H9 (cell line): ENCODE measurements at regions not wholly inside any gene's neighbourhood (a gene's known extent, or its start where the extent isn't known, plus 50 kb on each side); places are given as distances from the start of the nearest gene placed in this dataset.

Source experiments
- DNase-seq: peaks from one replicate; pipeline ENCODE4 v3.0.0-alpha.2; 2017
- H2AFZ ChIP-seq: one replicate; pipeline ENCODE4 v1.6.1; 2013; ENCODE audit warnings: mild to moderate bottlenecking, low read length, control low read depth, moderate library complexity
- H2AK5ac ChIP-seq: 2 replicates; pipeline ENCODE4 v1.6.1; 2013; ENCODE audit warnings: low read length, control low read depth, mixed read lengths; ENCODE audit not compliant: insufficient read length
- H2BK120ac ChIP-seq: one replicate; pipeline ENCODE4 v1.6.1; 2013; ENCODE audit warnings: low read depth, mild to moderate bottlenecking, low read length, control low read depth, inconsistent platforms; ENCODE audit not compliant: poor library complexity, severe bottlenecking
- H2BK12ac ChIP-seq: 2 replicates; pipeline ENCODE4 v1.6.1; 2013; ENCODE audit warnings: low read length, control low read depth, mixed read lengths, low read depth; ENCODE audit not compliant: insufficient read length
- H2BK15ac ChIP-seq: 2 replicates; pipeline ENCODE4 v1.6.1; 2013; ENCODE audit warnings: low read depth, low read length, control low read depth
- H2BK20ac ChIP-seq: one replicate; pipeline ENCODE4 v1.6.1; 2013; ENCODE audit warnings: low read depth, mild to moderate bottlenecking, low read length, control low read depth, inconsistent platforms; ENCODE audit not compliant: poor library complexity, severe bottlenecking
- H2BK5ac ChIP-seq: 2 replicates; pipeline ENCODE4 v1.6.1; 2013; ENCODE audit warnings: low read length, control low read depth, mixed read lengths; ENCODE audit not compliant: insufficient read length
- H3K14ac ChIP-seq: 2 replicates; pipeline ENCODE4 v1.6.1; 2013; ENCODE audit warnings: low read length, control low read depth; ENCODE audit not compliant: insufficient read depth
- H3K18ac ChIP-seq: 2 replicates; pipeline ENCODE4 v1.6.1; 2013; ENCODE audit warnings: low read depth, mild to moderate bottlenecking, mixed read lengths, low read length, control low read depth; ENCODE audit not compliant: insufficient read length
- H3K23ac ChIP-seq: 2 replicates; pipeline ENCODE4 v1.6.1; 2013; ENCODE audit warnings: low read length, control low read depth, mixed read lengths, low read depth; ENCODE audit not compliant: insufficient read length
- H3K23me2 ChIP-seq: 2 replicates; pipeline ENCODE4 v1.6.1; 2013; ENCODE audit warnings: low read depth, mild to moderate bottlenecking, mixed read lengths, low read length, control low read depth; ENCODE audit not compliant: insufficient read length, poor library complexity, severe bottlenecking
- H3K27ac ChIP-seq: 2 replicates; pipeline ENCODE4 v1.5.1; 2013; ENCODE audit warnings: low read length, control low read depth, mixed read lengths, low read depth; ENCODE audit not compliant: insufficient read length
- H3K27me3 ChIP-seq: 2 replicates; pipeline ENCODE4 v1.6.1; 2013; ENCODE audit warnings: low read length, control low read depth, inconsistent platforms; ENCODE audit not compliant: insufficient read depth
- H3K4ac ChIP-seq: 2 replicates; pipeline ENCODE4 v1.6.1; 2013; ENCODE audit warnings: low read depth, mild to moderate bottlenecking, control low read depth, inconsistent platforms, low read length, moderate library complexity
- H3K4me1 ChIP-seq: 2 replicates; pipeline ENCODE4 v1.6.1; 2013; ENCODE audit warnings: low read length, control low read depth, inconsistent platforms; ENCODE audit not compliant: insufficient read depth
- H3K4me2 ChIP-seq: 2 replicates; pipeline ENCODE4 v1.6.1; 2013; ENCODE audit warnings: low read length, control low read depth, mixed read lengths; ENCODE audit not compliant: insufficient read length, insufficient read depth
- H3K56ac ChIP-seq: 2 replicates; pipeline ENCODE4 v1.6.1; 2013; ENCODE audit warnings: low read depth, mild to moderate bottlenecking, mixed read lengths, low read length, control low read depth; ENCODE audit not compliant: insufficient read length
- H3K79me1 ChIP-seq: 2 replicates; pipeline ENCODE4 v1.6.1; 2013; ENCODE audit warnings: low read depth, mild to moderate bottlenecking, moderate library complexity, low read length, control low read depth, inconsistent platforms; ENCODE audit not compliant: insufficient read depth, poor library complexity, severe bottlenecking
- H3K79me2 ChIP-seq: 2 replicates; pipeline ENCODE4 v1.6.1; 2013; ENCODE audit warnings: low read length, control low read depth, inconsistent platforms; ENCODE audit not compliant: insufficient read depth
- H3K9ac ChIP-seq: 2 replicates; pipeline ENCODE4 v1.6.1; 2013; ENCODE audit warnings: low read length, control low read depth, mixed read lengths; ENCODE audit not compliant: insufficient read length; ENCODE audit errors: extremely low read depth
- H3K9me3 ChIP-seq: one replicate; pipeline ENCODE4 v1.6.1; 2013; ENCODE audit warnings: low read depth, low read length, inconsistent platforms; ENCODE audit not compliant: control insufficient read depth
- H3T11ph ChIP-seq: one replicate; pipeline ENCODE4 v1.6.1; 2013; ENCODE audit warnings: mild to moderate bottlenecking, low read length, control low read depth, inconsistent platforms
- H4K20me1 ChIP-seq: one replicate; pipeline ENCODE4 v1.6.1; 2013; ENCODE audit not compliant: control insufficient read depth, insufficient read length, insufficient read depth
- H4K5ac ChIP-seq: 2 replicates; pipeline ENCODE4 v1.6.1; 2013; ENCODE audit warnings: low read depth, mild to moderate bottlenecking, mixed read lengths, low read length, control low read depth; ENCODE audit not compliant: insufficient read length
- H4K8ac ChIP-seq: replicated peaks from 2 replicates; pipeline ENCODE4 v1.6.1; 2013; ENCODE audit warnings: low read length, control low read depth, mixed read lengths, low read depth; ENCODE audit not compliant: insufficient read length
- H4K91ac ChIP-seq: 2 replicates; pipeline ENCODE4 v1.6.1; 2013; ENCODE audit warnings: low read depth, mild to moderate bottlenecking, moderate library complexity, mixed read lengths, low read length, control low read depth; ENCODE audit not compliant: insufficient read length
- H3K27ac Mint-ChIP-seq, 3 experiments: 2 replicates in 2 of 3; 3 replicates in 1 of 3; pipeline ENCODE4 v1.8.0; 2020 to 2021; ENCODE audit warnings: mixed read lengths in 3 of 3, mild to moderate bottlenecking in 1 of 3, moderate library complexity in 1 of 3
- H3K27me3 Mint-ChIP-seq: 2 replicates; pipeline ENCODE4 v1.8.0; 2021; ENCODE audit warnings: low read depth, mild to moderate bottlenecking, moderate library complexity, mixed read lengths
- H3K36me3 Mint-ChIP-seq, 3 experiments: 2 replicates in 2 of 3; 3 replicates in 1 of 3; pipeline ENCODE4 v1.8.0; 2020 to 2021; ENCODE audit warnings: low read depth in 3 of 3, mixed read lengths in 3 of 3; ENCODE audit not compliant: insufficient read depth in 1 of 3
- H3K4me1 Mint-ChIP-seq, 2 experiments: 2 replicates each; pipeline ENCODE4 v1.8.0; 2020; ENCODE audit warnings: mixed read lengths in 2 of 2
- H3K4me3 Mint-ChIP-seq, 2 experiments: 2 replicates in 1 of 2; 3 replicates in 1 of 2; pipeline ENCODE4 v1.8.0; 2020 to 2021; ENCODE audit warnings: mild to moderate bottlenecking in 2 of 2, mixed read lengths in 2 of 2, moderate library complexity in 1 of 2
- H3K9me3 Mint-ChIP-seq, 2 experiments: 2 replicates in 1 of 2; 3 replicates in 1 of 2; pipeline ENCODE4 v1.8.0; 2020; ENCODE audit warnings: mild to moderate bottlenecking in 2 of 2, mixed read lengths in 2 of 2, moderate library complexity in 1 of 2
- WGBS: extraction: QIAGEN DNeasy Blood & Tissue Kit; methylation state at CpG from one replicate; pipeline ENCODE4 v1.1.7; 2013; ENCODE audit warnings: missing lambda C conversion rate, low lambda C conversion rate, mixed read lengths; ENCODE audit not compliant: insufficient read length; ENCODE audit errors: extremely low coverage; 5-methylcytosine and 5-hydroxymethylcytosine counted together
- TF ChIP-seq, protein P1 (sequence below): fragments of 200-600 bp; sonication (generic); conservative IDR thresholded peaks from 3 replicates; pipeline ENCODE4 v1.8.0; 2021; ENCODE audit warnings: antibody characterized with exemption, mild to moderate bottlenecking

DNA sequence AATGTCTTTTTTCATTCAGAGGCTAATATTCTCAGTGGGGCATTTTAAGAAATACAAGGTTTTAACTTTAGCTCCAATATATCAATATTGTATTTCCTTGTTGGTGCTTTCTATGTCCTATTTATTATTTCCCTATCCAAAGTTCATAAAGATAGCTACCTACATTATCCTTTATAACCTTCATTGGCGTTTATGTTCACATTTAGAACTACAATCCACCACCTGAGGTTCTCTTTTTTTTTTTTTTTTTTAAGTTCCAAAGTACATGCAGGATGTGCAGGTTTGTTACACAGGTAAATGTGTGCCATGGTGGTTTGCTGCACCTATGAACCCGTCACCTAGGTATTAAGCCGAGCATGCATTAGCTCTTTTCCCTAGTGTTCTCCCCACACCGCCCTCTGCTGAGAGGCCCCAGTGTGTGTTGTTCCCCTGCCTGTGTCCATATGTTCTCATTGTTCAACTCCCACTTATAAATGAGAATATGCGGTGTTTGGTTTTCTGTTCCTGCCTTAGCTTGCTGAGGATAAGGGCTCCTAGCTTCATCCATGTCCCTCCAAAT, 694.6 kb downstream of the SUCLG1 start:
- no peaks in the 10 kb centered on the region for H4K20me1 ChIP-seq
- Mint-ChIP-seq H3K27ac (no peak overlapping the region), H3K4me3 (no peak overlapping the region), H3K4me1 (no peaks in the 10 kb centered on the region; a peak in 1 of 4 replicates), H3K36me3 (peaks cover 16 to 43% (median 16%) of the 10 kb centered on the region in 3 experiments), H3K9me3 (peaks cover 34 to 51% of the 10 kb centered on the region in 2 experiments), H3K27me3 (peaks cover 2% of the 10 kb centered on the region; the same call in 1 of the 2 replicates)
- H2AK5ac ChIP-seq = no peak overlapping the region
- no peak overlapping the region for H3K23ac ChIP-seq
- H3K27me3 ChIP-seq = no peaks in the 10 kb centered on the region
- no CpG with 5 or more reads among the region's 5 CpGs for WGBS
- H2BK120ac ChIP-seq = no peak overlapping the region
- H3K79me1 ChIP-seq = no peaks in the 10 kb centered on the region
- no peak overlapping the region for H3K14ac ChIP-seq
- H3K27ac ChIP-seq = no peak overlapping the region
- no peak overlapping the region for H3K56ac ChIP-seq
- no peak overlapping the region for H3K4ac ChIP-seq
- H2BK12ac ChIP-seq = no peak overlapping the region
- no peak overlapping the region for H2BK5ac ChIP-seq
- no peak overlapping the region for H4K5ac ChIP-seq
- no peak overlapping the region for H2BK20ac ChIP-seq
- no peak overlapping the region for H3K18ac ChIP-seq
- no peaks in the 10 kb centered on the region for H3K9me3 ChIP-seq
- no peaks in the 10 kb centered on the region for H3K4me1 ChIP-seq
- H3K4me2 ChIP-seq = no peak overlapping the region
- no peak for DNase-seq
- TF ChIP-seq, protein P1, sequence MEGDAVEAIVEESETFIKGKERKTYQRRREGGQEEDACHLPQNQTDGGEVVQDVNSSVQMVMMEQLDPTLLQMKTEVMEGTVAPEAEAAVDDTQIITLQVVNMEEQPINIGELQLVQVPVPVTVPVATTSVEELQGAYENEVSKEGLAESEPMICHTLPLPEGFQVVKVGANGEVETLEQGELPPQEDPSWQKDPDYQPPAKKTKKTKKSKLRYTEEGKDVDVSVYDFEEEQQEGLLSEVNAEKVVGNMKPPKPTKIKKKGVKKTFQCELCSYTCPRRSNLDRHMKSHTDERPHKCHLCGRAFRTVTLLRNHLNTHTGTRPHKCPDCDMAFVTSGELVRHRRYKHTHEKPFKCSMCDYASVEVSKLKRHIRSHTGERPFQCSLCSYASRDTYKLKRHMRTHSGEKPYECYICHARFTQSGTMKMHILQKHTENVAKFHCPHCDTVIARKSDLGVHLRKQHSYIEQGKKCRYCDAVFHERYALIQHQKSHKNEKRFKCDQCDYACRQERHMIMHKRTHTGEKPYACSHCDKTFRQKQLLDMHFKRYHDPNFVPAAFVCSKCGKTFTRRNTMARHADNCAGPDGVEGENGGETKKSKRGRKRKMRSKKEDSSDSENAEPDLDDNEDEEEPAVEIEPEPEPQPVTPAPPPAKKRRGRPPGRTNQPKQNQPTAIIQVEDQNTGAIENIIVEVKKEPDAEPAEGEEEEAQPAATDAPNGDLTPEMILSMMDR = no peak
- H2BK15ac ChIP-seq = no peak overlapping the region
- H3K23me2 ChIP-seq = no peaks in the 10 kb centered on the region
- no peak overlapping the region for H3T11ph ChIP-seq
- H3K79me2 ChIP-seq = no peaks in the 10 kb centered on the region
- H4K91ac ChIP-seq = no peak overlapping the region
- no peak overlapping the region for H2AFZ ChIP-seq
- H3K9ac ChIP-seq = no peak overlapping the region
- no peak overlapping the region for H4K8ac ChIP-seq
